GM21381 (cell line): ENCODE measurements at regions not wholly inside any gene's neighbourhood (a gene's known extent, or its start where the extent isn't known, plus 50 kb on each side); places are given as distances from the start of the nearest gene placed in this dataset.

Experiments
- ATAC-seq: cut with Tn5 transposase; IDR thresholded peaks from one replicate; pipeline ENCODE4 v1.9.1; 2021; ENCODE audit warnings: mild to moderate bottlenecking, moderate library complexity; ENCODE audit not compliant: unreplicated experiment

DNA sequence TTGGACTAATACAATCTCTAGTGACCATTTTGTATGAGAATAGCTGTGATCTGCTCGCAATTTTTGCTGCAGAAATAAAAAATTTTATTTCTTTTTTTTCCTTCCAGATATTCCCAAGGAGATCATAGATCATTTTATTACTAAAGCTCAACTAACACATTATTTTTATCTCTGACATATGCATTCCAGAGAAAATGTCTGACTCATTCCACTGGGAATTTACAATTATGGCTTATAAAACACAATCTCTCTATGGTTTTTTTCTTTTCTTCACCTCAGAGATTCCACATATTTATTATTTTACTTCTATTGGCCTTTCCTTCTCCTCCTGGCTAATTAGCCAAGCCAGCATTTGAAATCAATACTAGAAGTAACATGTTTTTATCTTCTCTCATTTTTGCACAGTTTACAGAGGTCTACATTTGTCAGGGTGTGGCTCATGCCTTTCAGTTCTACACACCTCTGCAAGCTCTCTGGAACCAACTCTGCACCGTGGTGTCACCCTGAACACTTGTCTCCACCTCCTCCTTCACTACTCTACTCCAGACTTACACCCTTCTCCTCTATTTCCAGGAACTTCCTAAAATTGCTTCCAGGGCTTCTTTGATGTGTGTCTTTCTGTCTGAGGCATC is 59.8 kb upstream of the GPM6A start:
- no peak for ATAC-seq

DNA sequence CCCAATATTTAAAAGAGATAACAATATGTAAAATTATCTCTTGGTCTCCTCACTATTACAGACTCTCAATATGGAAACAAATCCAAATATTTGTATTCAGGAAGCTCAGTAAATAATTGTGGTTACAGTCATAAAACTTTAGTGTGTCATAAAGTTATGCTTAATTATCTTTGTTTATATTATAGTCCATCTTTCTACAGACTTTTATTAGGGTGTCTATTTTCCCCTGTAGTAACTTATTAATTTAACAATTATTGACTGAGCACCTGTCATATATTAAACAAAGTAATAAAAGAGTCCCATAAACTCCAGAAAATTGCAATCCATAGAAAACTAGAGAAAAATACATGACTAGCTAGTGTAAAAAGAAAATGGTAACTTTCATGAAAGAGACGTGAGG is 61.6 kb upstream of the GPM6A start:
- ATAC-seq = no peak

DNA sequence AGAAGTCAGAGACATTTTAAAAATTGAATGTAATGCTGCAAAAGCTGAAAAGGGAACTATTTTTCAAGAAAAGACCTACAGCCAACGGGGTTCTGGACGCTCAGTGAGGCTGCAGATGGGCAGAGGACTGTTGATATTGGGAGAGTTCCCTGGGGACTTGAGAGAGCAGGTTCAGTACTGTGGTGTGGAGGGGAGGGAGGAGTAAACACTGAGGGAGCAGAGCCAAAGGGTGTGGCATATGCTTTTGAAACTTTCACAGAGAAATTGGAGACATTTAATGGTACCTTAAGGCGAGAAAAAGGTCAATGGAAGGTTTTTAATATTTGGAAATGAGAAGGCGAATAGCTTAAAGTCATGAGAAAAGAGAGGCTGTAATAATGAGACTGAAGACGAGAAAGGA is 62.2 kb upstream of the GPM6A start:
- ATAC-seq = no peak

DNA sequence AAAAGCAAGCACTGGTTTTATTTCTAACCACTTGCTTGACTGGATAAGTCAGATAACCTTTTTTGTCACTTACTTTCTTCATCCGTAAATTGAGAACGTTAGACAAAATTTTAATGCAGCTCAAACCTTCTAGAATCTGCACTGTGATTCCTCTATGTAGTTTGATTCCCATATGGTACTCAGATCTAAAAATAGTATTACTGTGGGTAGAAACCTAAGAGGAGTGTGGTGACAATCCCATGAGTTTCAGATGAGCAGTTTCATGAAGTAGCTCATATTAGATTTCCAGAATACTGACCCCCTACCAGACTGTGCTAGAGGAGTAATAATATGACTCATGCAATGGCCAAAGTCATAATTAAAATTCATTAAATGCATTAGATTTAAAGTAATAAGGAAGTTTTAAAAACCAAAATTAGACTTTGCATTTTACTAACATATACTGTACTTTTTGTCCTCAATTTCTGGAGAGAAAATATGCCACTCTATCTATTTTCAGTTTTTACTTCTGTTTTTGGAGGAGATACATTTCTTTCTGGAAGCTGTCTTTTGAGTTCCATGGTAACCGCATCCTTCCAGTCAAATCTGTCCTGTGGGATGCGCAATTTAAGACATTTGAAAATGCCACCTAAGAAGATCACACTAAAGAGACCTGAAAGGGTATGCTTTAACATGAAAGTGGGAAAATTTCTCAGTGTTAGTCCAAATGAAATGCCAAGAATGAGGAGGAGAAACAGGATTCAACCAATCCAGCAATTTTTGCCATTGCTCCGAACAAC is 64.1 kb upstream of the GPM6A start:
- no peak for ATAC-seq

DNA sequence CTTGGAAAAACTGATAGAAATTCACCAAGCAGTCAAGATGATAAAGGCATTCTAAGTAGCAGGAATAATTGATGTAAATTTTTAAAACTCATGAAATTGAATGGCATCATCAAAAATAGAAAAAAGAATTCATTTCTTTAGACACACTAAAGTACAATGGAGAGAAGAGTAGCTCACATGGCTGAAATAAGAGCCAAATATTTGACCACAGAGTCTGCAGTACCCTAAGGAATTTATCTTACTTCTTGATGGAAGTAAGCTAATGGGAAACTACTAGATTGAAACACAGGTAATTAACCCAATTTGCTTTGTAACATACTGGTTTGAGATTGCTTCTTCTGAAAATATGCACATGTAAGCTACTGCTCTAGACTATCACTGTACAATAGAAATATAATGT is 70.8 kb upstream of the GPM6A start:
- ATAC-seq = no peak

DNA sequence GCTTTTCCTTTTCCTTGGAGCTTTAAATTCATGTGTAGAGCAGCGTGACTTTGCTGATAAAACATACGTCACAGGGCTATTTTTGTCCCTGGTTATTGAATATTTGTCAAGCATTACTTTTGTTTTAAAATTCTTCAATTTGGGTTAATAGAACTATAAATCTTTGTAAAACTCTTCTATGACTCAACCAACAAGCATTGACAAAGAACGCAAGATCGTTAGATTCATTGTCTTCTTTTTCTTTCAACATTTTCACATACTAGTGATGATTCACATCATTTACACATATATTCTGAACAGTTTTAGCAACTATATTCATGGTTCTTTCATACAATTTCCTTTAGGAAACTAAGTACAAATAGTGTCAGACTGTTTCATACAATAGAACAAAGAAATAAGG is 72.0 kb upstream of the GPM6A start:
- ATAC-seq = no peak

DNA sequence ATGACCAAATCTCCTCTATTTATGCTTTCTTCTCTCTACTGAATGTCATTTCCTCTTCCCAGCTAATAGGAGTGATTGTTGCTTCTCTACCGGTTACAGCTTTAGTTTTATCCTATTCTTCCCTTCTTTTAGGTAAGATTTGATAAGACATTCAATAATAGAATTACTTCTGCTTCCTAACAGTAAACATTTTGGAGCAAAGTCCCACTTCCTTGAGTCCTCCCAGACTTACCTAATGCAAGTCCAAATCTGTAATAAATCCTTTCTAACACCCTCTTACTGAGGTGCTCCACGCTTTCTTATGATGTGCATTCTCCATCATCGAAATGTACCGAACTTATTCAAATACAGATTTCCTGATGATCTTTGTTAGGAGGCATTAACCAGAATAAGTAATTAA is 79.2 kb upstream of the GPM6A start:
- no peak for ATAC-seq

DNA sequence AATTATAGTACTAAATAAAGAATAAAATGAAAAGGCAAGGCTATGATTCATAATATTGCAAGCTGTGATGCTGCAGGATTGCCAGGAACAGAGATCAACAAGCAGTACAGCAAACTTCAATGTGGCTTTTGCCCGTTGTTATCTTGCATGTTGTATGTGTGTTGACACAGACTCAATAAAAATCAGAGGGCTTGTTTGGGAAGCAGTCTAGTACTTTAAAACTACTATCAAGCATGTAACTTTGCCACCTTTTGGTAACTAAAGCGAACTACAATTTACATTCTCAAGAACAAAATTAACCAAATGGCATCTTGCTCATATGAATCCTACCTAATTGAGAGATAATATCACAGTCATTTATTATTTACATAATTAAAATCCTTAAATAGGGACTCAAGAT is 79.8 kb upstream of the GPM6A start:
- ATAC-seq = no peak

DNA sequence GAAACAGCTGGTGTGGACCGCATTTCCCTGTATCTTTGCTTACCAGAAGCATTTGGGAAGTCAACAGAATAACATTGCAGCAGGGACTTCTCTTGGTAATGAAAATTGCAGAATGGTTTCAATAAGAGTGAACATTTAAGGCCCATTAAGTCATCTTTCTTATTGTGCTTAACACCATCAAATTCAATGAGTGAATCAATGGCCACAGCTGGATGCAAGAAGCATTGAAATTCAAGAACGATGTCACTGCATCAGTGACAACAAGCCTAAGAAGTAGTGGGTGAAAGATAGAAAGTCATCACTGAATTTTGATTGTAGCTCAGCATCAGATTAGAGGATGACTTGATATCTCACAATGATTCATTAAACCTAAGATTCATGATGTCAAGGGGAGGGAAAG is 93.9 kb upstream of the GPM6A start:
- no peak for ATAC-seq

DNA sequence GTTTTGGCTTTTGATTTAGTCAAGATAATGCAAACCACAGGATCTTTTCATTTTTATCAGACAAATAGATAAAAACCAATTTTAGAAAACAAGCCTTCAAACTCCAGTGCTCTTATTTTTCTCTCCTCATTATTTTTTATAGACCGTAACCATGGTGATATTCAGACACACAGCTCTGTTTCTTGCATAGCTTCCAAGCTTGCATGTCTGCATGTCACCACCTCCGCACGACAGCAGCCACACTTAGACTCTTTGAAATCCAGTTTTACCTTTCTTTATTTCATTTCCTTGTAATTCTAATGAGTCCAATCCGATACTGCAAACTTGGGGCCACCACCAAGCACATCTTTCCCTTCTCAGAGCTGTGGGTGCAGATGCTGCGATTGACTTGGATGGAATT is 94.3 kb upstream of the GPM6A start:
- ATAC-seq = no peak

DNA sequence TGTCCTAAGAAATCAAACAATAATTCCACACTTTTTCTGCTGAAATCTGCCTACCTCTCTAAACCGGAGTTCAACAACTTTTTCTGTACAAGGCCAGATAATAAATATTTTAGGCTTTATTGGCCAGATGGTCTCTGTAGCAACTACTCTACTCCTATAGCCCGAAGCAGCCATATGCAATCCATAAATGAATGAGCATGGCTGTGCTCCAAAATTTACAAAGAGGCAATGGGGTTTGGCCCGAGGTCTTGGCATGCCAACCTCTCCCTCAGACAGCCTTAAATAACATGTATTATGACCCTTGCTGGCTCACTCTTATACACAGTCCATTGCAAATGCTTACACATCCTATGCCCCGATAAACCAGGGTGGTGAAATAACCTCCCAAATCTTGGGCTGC is 98.6 kb upstream of the GPM6A start:
- no peak for ATAC-seq

DNA sequence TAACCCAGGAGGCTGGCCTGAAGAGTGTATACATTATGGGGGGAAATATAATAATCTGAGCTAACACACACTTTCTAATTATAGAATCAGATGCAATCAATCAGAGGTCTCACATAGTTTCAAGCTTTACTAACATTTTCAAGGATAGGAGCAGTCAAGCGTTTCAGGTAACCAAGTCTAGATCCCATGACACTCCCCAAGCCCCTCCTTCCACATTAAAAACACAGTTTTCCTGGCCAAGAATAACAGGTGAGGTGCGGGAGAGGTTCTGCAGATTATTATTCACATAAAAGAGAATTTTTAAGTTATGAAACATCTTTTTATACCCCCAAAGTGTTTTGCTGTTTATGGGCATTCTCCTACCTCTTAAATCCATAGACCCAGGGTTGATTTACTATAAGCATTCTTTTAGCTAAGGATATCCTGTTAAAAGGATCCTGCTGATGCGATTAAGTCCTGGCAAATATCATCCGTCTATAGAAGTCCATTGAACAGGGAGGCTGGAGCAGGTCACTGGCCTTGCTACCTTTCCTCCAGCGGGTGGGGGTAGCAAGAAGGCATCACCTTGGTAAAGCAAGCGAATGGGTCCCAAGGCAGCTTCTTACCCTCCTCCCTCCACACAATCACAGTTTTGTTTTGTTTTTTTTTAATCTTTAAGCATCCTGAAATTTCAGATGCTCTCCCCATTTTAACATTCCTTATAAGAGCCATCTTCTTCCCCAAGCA is 104.7 kb upstream of the GPM6A start:
- ATAC-seq = no peak

DNA sequence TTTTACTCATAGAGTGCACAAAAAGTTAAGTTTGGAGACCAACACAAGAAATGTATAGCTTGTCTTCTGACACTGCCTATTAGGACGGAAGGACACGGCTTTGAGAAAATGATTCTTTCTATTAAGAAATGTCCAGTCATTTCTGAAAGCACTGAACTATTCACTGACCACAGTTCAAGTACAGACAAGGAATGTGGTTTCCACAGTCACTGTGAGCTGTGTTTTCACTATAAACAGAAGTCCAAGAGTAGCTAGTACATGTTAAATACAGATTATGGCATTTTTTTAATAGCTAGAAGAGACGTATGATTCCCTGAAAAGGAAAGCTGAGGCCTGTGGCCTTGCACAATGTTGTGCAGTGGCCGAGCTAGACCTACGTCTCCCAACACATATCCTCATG is 115.1 kb upstream of the GPM6A start:
- peak; percentile 69 for ATAC-seq

DNA sequence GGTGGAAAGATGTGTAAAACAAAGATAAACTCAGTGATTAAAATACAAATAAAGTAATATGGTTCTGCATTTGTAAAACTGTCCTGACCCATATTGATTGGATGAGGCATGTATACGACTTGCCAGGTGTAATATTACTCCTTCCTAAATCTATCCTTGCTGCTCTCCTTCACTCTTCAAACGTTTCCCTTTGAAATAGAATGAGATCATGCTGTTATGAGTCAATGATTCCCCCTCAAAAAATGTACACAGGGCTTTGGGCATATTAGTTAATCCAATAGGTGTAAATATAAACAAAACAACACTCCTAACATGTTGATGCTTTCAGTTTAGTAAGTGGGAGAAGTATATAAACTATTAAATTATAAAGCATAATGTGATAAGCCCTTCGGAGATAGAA is 117.4 kb upstream of the GPM6A start:
- ATAC-seq = no peak

DNA sequence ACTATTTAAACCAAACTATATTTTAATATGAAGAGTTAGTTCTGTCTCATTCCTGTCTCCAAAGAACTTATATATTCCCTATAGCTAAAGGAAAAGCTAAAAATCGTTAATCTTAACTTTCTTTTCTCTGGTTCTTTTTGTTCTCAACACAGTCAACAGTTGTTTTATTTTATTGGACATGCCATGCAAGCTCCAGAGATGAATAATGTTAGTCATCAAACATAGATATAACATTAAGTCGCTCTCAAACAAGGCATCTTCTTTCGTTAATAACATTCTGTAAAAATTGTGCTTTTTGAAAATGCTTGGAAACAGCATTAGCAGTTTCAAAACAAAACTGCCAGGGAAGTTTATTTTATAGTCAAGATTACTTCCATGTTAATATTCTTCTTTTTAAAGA is 117.9 kb upstream of the GPM6A start:
- no peak for ATAC-seq

DNA sequence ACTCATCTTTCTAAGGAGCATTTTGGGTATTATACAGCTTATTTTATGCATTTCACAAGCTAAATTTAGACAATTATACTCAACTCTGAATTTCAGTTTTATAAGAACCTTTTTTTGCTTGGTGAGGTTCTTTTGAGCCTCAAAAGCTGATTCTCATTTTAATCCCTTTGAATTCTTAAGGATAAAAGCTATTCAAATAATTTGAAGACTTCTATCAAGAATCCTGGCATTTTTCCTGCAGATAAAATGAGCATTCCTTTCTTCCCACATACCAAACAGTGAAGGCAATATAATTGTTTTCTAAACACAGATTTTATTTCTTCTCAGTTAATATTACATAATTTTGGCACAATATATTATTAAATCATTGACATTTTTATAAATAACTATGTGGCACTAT is 118.4 kb upstream of the GPM6A start:
- ATAC-seq = no peak

DNA sequence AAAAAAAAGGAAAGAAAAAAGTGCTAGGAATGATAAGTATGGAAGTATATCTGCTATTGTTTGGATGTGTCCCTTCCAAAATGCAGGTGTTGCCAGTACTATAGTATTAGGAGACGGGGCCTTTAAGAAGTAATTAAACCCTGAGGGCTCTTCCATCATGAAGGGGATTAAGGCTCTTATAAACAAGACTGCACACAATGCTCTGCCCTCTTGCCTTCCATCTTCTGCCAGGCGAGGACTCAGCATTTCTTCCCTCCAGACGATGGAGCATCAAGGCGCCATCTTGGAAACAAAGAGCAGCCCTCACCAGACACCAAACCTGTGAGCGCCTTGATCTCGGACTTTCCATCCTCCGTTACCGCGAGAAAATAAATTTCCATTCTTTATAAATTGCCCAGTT is 120.1 kb upstream of the GPM6A start:
- ATAC-seq = no peak

DNA sequence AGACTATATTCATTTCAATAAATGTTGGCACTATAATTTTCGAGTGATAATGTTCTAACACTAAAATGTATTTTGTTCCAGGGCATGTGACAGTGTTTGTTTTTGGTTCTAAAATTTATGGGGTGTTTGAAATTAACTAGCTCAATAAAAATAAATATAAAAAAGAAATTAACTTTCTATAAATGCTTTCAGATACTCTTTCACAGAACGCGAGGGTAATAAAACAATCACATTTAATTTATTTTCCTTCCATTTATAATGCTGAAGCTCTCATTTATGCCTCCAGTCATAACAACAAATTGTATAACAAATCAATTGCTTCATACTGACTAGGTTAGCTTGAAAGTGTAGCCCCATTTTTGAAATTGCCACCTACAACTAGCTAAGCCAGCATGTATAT is 122.4 kb upstream of the GPM6A start:
- ATAC-seq = no peak

DNA sequence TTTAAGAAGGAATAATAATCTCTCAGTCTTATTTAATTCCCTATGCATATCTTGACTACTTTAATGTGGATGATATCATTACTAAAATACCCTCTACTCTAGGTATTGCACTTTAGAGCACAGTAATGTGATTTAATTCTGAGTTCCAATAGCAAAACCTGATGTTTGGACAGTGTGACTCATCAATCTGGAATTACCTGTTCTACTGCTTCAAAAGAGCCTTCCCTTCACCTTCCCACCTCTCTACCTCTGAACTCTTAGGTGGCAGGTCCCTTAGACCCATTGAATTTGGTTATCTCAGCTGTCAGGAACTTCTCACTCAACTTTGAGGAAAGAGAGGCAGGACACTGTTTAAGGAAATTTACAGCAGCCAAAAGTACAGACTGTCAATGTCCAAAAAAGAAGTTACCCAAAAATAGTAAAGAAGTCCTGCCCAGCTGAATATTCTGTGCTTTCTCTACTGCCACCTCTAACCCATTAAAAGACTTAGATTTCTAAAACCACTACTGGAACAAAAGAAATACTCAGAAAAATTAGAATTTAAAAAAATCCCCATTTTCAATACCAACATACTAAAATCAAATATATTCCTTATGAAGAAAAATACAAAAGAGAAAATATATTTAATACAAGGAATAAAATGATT is 123.1 kb upstream of the GPM6A start:
- no peak for ATAC-seq

DNA sequence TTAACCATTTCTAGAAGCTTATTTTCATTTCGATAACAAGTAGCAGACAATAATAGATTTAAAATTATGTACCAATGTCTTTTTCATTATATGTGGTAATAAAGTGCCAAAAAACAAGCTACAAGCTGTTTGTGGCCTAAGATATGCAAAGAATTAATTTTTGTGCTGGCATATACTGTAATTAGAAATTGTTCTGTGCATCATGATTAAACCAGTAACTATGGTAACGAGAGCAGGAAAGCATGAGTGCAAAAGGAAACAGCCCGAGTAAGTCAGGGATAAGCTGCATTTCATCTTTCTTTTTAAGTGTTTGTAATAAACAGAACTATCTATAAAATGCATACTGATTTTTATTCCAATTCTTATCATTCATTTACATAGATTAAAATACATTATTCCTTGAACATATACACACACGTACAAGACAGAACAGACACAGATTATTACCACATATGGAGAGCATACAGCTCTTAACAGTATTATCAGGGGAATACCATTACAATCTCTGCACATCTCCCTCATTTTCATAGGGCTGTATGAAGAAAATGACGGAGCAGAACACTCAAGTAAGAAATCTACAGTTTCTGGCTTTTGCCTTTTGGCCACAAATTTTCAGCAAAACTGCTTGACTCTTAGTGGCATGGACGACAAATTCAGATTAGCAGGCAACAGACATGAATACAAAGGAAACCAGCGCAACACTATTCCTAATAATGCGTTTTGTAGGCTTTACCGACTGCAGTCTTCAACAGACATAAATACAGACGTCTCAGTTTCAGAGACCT is 121.3 kb upstream of the WDR17 start:
- no peak for ATAC-seq
